PFSK-1 (cell line): ENCODE measurements at regions not wholly inside any gene's neighbourhood (a gene's known extent, or its start where the extent isn't known, plus 50 kb on each side); places are given as distances from the start of the nearest gene placed in this dataset.

Experiments used
- FOXP2 ChIP-seq: optimal IDR thresholded peaks from 2 replicates; pipeline ENCODE3; 2011; ENCODE audit warnings: borderline replicate concordance, control low read depth, inconsistent platforms; ENCODE audit not compliant: insufficient read depth; ENCODE audit errors: extremely low read length, extremely low read depth
- POLR2AphosphoS5 ChIP-seq: IDR thresholded peaks from 2 replicates; pipeline ENCODE4 v1.6.1; 2012; ENCODE audit warnings: low read depth, mild to moderate bottlenecking, control low read depth, low read length, moderate library complexity
- SIN3A ChIP-seq: IDR thresholded peaks from 2 replicates; pipeline ENCODE4 v1.6.1; 2012; ENCODE audit warnings: mild to moderate bottlenecking, low read length, moderate library complexity, borderline replicate concordance; ENCODE audit not compliant: insufficient read depth
- TAF1 ChIP-seq: IDR thresholded peaks from 2 replicates; pipeline ENCODE4 v1.6.1; 2012; ENCODE audit warnings: low read length, control low read depth, borderline replicate concordance; ENCODE audit not compliant: insufficient read depth
- TF ChIP-seq, protein P1 (sequence below), 2 experiments: IDR thresholded peaks; 2 replicates each; pipeline versions ENCODE4 v1.6.1 to v1.8.0; 2011 to 2012; ENCODE audit warnings: low read depth in 2 of 2, low read length in 2 of 2, control low read depth in 1 of 2, inconsistent platforms in 1 of 2, mild to moderate bottlenecking in 1 of 2, moderate library complexity in 1 of 2; ENCODE audit not compliant: insufficient read depth in 1 of 2

DNA sequence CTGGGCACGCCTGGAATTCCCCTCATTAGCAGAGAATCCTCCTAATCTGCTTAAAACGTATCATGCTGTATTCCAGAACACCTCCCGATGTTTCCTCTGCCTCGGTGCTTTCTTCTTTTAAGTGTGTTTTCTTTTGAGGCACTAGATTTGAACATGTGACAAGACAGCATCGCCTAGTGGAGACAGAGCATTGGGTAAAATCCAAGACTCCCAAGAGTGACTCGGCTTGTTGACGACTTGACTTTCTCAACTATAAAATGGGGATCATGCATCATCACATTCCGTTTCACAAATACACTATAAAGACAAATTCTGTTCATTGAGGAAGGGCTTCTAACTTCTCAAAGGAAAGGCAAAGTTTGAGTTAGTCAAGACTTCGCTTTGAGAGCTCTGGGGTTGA lies 105.6 kb upstream of the RNF32 start:
- TF ChIP-seq POLR2AphosphoS5 (no peak), SIN3A (no peak), TAF1 (no peak), FOXP2 (no peak)
- TF ChIP-seq, protein P1, sequence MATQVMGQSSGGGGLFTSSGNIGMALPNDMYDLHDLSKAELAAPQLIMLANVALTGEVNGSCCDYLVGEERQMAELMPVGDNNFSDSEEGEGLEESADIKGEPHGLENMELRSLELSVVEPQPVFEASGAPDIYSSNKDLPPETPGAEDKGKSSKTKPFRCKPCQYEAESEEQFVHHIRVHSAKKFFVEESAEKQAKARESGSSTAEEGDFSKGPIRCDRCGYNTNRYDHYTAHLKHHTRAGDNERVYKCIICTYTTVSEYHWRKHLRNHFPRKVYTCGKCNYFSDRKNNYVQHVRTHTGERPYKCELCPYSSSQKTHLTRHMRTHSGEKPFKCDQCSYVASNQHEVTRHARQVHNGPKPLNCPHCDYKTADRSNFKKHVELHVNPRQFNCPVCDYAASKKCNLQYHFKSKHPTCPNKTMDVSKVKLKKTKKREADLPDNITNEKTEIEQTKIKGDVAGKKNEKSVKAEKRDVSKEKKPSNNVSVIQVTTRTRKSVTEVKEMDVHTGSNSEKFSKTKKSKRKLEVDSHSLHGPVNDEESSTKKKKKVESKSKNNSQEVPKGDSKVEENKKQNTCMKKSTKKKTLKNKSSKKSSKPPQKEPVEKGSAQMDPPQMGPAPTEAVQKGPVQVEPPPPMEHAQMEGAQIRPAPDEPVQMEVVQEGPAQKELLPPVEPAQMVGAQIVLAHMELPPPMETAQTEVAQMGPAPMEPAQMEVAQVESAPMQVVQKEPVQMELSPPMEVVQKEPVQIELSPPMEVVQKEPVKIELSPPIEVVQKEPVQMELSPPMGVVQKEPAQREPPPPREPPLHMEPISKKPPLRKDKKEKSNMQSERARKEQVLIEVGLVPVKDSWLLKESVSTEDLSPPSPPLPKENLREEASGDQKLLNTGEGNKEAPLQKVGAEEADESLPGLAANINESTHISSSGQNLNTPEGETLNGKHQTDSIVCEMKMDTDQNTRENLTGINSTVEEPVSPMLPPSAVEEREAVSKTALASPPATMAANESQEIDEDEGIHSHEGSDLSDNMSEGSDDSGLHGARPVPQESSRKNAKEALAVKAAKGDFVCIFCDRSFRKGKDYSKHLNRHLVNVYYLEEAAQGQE (IDR thresholded peaks at IDR 0.05; ENCODE audit: insufficient read depth in 1 of 2, low read depth in 2 of 2, low read length in 2 of 2): no peak

DNA sequence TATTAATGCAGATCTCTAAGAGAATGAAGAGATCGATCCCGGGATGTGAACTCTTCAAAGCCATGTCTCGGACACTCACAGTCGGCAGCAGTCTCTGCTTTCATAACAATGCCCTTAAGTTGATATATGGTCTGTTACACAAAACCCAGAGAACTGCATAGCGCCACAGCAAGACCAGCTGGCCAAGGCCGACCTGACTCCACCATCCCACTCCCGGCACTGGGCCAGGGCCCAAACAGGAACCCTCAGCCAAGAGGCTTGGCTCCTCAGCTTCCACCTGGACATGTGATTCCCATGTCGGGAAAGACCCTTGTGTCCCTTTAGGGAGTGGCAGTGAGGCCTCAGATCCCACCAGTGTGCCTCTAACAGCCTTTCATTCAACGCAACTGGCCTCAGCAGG lies 106.6 kb upstream of the RNF32 start:
- TF ChIP-seq POLR2AphosphoS5: no peak

DNA sequence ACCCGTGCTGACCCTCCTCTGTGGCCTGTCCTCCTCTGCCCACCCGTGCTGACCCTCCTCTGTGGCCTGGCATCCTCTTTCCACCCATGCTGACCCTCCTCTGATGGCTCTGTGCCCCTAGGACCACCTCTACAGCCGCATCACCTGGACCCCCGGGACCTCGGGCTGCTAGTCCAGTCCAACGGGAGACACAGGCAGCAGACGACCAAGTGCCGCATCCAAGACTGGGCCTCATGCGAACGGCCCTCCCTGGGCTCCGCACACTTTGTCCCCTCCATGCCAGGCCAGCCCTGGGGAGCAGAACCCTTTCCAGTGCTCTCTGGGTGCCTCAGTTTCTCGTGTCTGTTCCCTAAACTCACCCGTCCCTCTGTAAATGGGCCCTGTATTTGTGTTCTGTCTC lies 107.2 kb upstream of the RNF32 start:
- TF ChIP-seq POLR2AphosphoS5 (no peak), TAF1 (no peak)

DNA sequence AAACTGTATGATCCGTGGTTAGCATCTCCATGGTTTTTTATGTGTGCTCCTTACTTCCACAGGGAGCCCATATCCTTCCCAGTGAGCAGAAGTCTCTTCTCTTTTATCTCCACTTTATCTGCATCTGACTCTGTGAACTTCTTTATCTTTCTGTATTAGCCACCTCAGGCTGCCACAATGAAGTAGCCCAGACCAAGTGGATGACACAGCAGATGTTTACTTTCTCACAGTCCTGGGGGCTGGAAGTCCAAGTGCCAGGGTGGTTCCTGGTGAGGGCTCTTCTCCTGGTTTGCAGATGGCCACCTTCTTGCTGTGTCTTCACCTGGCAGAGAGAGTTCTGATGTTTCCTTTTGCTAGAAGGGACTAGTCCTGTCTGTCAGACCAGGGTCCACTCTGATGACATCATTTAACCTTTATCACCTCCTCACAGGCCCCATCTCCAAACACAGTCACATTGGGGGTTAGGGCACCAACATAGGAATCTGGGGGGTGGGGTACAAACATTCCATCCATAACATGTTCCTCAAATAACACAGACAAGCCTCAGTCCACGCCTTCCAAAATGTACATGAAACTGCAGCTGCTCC lies 108.5 kb upstream of the RNF32 start:
- TF ChIP-seq FOXP2: no peak
- no peak for TF ChIP-seq POLR2AphosphoS5
- TF ChIP-seq, protein P1 (IDR thresholded peaks at IDR 0.05; ENCODE audit: insufficient read depth in 1 of 2, low read depth in 2 of 2, low read length in 2 of 2): no peak
- TF ChIP-seq TAF1: no peak
- no peak for TF ChIP-seq SIN3A

DNA sequence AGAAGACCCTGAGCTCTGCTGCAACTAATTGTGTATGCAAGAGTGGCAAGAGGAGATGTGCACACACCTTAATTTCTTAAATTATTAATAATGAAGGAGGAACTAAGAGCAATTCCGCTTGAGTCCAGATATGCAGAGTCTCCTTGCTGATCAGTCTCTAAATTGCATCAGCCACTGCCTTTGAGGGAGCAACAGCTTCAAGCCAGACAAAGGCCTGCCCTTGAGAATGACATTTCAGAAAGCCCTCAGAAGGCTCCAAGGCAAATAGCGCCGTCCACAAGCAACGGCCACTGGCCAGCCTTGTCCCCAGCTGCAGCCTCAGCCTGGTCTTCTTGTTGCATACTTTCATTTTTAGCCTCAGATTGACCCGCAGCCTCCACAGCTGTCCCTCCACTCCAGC lies 110.6 kb upstream of the RNF32 start:
- TF ChIP-seq SIN3A (no peak), TAF1 (no peak), FOXP2 (no peak), POLR2AphosphoS5 (no peak)
- TF ChIP-seq, protein P1 (IDR thresholded peaks at IDR 0.05; ENCODE audit: insufficient read depth in 1 of 2, low read depth in 2 of 2, low read length in 2 of 2): no peak

DNA sequence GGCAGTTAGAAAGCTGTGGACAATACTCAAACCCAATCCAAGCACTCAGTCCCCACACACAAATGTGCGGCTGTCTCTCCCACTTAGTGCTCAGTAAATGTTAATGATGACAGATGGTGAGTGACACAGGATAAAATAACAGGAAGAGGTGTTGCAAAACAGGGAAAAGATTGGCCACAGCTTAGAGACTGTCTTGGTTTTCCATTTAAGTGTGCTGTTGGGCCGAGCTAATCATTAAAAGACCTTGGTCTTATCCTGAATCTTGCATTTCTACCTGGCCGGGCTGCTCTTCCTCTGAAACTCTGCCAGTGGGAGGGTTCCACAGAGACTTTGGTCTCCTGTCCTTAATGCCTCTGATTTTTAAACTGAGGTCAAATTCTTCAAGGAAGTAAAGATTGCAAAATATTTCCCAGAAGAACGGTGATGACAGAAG lies 113.1 kb upstream of the RNF32 start:
- no peak for TF ChIP-seq TAF1
- TF ChIP-seq SIN3A: no peak
- TF ChIP-seq, protein P1 (IDR thresholded peaks at IDR 0.05; ENCODE audit: insufficient read depth in 1 of 2, low read depth in 2 of 2, low read length in 2 of 2): no peak
